Activated CD4-positive, alpha-beta T cell treated with anti-CD3 and anti-CD28 coated beads, Interleukin-2, amount 50 U/mL, for 48 hours (primary cell): ENCODE measurements at regions not wholly inside any gene's neighbourhood (a gene's known extent, or its start where the extent isn't known, plus 50 kb on each side); places are given as distances from the start of the nearest gene placed in this dataset.
"Not testable (repeated sequence)": the region's sequence is repeated elsewhere in the genome, so short reads cannot be mapped to it uniquely, and the experiment has no call there.

Source experiments
- DNase-seq, 2 experiments: peaks; one replicate each; pipeline ENCODE4 v3.0.0-alpha.2; 2020

DNA sequence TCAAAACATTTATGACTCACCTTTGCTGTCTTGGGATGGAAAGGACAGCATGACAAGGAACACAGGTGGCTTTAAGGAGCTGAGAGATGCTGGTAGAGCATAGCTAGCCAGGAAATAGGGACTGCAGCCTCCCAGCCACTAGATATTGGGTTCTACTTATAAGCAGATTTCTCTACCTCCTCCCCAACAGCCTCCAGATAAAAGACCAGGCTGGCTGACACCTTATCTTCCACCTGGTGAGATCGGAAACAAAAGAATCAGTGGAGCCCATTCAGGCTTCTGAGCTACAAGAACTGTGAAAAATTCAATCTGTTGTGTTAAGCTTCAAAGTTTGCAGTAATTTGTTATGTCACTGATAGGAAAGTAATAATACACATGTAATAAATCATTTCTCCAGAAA lies 1278.5 kb upstream of the ZEB2 start:
- DNase-seq: no peak

DNA sequence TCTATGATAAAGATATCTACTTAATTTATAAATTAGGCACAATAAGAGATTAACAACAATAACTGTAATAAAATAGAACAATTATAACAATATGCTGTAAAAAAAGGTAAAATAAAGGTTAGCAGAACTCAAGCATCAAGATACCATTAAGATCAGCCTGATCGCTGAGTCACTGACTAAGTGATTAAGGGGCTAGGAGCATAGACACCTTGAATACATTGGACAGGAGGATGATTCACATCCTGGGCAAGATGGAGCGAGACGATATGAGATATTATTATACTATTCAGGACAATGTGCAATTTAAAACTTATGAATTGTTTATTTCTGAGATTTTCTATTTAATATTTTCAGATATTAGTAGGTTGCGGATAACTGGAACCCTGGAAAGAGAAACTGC lies 1277.8 kb upstream of the ZEB2 start:
- DNase-seq: no peak

DNA sequence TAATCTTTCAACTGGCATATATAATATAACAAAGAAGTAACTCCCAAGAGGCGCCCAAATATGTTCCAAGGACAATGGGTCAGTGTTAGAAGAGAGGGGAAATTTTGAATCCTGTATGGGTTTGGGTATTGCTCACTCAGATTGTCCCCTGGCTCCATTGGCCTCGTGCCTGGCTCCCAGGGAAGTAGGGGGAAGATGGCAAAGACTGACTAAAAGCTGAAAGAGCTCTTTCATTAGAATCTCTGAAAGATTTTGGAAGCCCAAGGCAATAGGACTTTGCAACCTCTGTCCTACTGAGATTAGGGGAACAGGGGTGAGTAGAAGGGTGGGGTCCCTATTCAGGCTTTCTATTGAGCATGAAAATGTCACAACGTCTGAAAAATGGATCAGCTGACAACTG lies 1272.8 kb upstream of the ZEB2 start:
- DNase-seq: no peak

DNA sequence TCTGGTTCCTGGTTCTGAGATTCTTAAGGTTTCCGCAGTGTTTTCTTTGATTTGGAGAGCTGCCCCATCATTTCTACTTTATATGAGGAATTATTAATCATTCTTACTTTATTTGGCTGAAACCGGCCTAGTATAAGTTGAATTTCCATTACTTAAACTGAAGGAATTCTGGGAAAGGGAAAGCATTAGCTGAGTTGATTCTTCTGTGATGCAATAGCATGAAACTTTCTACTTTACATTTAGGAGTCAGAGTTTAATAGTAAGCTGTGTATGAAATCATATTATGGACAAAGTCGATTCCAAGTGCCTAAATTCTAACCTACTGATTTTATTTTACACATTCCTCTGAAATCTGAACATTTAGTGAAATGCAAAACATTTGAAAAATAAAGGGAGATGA lies 1269.7 kb upstream of the ZEB2 start:
- DNase-seq: no peak

DNA sequence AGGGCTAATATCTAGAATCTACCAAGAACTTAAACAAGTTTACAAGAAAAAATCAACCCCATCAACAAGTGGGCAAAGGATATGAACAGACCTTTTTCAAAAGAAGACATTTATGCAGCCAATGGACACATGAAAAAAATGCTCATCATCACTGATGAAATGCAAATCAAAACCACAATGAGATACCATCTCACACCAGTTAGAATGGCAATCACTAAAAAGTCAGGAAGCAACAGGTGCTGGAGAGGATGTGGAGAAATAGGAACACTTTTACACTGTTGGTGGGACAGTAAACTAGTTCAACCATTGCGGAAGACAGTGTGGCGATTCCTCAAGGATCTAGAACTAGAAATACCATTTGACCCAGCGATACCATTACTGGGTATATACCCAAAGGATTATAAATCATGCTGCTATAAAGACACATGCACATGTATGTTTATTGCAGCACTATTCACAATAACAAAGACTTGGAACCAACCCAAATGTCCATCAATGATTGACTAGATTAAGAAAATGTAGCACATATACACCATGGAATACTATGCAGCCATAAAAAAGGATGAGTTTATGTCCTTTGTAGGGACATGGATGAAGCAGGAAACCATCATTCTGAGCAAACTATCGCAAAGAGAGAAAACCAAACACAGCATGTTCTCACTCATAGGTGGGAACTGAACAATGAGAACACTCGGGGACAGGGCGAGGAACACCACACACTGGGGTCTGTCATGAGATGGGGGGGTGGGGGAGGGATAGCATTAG lies 1267.9 kb upstream of the ZEB2 start:
- DNase-seq: not testable (repeated sequence)

DNA sequence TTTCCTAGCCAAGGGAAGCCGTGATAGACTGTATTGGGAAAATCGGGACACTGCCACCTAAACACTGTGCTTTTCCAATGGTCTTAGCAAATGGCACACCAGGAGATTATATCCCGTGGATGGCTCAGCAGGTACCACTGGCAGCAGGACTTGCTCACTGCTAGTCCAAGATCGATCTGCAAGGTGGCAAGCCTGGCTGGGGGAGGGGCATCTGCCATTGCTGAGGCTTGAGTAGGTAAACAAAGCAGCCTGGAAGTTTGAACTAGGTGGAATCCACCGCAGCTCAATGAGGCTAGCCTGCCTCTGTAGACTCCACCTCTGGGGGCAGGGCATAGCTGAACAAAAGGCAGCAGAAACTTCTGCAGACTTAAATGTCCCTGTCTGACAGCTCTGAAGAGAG lies 1262.7 kb upstream of the ZEB2 start:
- not testable (repeated sequence) for DNase-seq

DNA sequence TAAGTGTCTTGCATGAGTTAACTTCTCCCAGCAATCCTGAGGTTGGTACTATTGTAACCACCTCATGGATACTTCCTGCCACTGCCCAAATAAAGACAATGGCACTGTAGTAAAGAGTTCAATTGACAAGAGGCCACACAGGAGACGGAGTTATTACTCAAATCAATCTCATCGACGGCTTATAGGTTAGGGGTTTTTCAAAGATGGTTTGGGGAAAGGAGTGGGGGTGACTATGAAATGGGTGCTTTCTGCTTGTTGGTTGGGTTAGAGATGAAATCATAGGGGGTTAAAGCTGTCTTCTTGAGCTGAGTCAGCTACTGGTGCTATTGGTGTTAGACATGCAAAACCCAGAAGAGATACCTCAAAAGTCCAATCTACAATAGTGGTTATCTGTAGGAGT lies 1258.0 kb upstream of the ZEB2 start:
- no peak for DNase-seq

DNA sequence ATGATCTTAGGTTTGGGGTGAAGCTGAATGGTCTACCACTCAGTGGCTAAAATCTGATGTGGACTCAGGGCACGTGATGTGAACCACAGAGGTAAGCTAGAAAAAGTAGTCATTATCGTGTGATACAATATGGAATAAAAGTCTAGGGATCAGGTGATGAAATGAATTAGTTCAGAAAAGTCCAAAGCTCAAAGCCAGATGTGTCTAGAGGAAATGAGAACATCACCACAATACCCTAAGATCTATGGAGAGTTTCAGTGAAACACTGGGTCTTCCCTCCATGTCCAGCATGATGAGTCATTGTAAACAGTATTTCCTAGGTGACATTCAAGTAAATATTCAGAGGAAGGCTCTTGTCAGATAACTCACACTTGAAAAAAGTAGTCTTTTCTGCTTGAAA lies 1257.4 kb upstream of the ZEB2 start:
- DNase-seq: no peak

DNA sequence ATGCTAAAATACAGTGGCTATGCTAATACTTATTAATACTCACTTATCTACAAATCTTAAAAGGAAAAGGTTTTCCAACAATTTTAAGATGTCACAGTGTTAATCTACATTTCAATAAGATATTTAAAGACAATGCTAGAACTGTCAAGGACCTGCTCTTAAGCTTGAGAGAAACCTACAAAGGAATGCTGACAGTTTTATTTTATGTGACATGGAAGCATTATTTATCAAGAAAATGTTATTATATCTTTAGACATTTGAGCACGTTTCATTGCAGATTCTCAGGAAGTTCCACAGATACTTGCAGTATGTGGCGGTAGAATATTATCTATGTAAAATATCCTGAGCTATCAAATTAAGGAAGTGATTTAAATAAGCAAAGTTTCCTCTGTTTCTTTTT lies 1255.7 kb upstream of the ZEB2 start:
- DNase-seq: no peak

DNA sequence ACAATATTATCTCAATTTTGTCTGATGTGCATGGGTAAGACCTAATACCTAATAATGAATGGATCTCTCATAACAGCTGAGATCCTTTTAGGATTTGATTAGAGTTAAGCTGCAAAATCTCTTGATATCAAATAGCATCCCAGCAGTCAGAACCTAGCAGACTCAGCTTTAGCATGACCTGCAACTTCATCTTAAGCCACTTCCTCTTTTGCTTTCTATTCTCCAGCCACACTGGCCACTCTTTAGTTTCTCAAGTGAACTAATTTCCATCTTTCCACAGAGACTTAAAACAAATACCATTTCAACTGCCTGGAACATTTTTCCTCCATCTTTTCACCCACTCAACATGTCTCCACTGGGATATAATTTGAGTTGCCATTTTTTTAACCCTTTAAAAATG lies 1251.6 kb upstream of the ZEB2 start:
- no peak for DNase-seq

DNA sequence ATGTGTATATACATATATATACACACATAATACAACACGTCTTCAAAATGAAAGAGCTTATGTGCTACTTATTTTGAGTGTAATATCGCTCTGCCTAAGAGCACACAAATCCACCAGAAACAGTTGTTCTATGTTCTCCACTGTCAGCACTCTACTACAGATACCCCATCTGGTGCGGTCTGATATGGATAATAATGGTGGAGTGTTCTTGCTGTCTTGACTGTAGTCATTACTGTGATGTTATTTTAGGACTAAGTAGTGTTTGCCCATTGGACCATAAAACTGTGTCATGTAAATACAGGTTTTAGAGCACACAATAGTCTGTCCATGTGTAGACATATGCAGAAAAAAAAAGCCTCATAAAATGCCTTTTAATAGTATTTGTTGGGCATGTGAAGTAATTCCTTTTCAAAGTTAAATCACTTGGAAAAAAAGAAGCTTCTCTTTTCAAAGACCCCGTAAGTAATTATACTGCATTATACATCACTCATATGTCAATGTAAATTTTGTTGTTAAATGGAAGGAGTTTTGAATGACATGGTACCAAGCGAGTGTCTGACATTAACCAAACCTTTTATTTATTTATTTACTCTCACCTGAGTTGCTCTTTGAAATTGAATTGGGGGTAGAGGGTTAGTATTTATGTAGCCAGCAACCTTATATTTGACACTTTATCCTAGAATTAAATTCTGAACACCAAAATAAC lies 1249.2 kb upstream of the ZEB2 start:
- no peak for DNase-seq

DNA sequence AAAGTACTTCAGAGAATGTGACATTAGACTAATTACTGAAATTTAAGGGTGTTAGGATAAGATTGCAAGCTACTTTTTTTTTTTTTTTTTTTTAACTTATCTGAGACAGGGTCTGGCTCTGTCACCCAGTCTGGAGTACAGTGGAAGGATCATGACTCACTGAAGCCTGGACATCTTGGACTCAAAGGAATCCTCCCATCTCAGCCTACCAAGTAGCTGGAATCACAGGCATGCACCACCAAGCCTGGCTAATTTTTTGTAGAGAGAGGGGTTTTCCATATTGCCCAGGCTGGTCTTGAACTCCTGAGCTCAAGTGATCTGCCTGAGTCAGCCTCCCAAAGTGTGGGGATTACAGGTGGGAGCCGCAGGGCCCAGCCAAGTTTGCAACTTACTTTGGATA lies 1246.0 kb upstream of the ZEB2 start:
- no peak for DNase-seq

DNA sequence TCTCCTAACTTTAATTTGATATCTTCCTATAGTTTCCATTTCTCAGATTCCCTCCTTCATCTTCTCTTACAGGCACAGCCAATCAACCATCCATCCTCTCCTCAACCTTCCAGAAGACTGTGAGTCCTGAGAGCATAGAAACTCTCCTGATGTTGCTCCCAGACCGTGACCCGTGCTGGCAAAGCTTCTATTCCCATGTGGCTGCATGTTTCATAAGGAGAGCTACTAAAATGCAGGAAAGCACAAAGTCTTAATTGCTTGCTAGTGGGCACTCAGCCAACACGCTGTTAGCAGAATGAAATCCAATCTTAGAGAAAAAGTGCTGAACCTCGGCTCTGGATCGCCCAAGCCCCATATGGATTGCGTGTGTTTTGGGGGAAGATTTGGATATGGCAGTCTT lies 1244.7 kb upstream of the ZEB2 start:
- DNase-seq: no peak

DNA sequence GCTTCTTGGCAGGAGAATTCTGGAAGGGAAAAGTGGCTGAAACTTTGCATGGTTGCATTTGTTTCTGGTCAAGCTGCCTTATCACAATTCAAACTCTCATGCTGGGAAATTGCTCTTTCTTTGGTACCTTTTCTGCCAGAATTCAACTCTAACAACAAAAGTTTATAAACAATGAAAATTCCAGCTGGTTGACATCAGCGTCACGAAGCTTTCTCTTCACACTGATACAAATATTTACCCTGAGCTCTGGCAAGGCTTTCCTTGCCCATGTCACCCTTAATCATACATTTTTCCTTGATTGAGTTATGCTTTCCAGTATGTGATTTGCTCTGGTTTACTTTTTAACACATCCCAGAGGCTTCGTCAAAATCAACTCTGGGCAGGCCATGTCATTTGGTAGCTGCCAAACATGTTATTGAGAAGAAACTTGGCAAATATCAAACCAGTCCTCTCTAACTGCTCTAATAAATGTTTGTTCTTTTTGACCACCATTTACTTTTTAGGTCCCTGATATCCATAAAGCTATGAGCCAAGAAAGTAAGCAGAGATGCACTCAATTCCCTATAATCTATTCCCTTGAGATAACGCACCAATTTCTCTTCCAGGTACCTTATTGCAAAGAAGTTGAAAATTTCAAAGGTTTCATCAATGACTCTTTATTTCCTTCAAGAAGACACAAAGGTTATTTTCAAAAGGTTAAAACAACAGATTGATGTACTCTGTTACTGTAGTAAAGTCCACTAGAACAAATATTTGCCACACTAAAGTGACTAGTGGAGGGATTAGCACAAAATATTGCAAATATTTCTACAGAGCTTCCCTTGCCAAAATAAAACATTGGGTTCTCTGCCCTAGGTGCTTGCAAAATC lies 1241.1 kb upstream of the ZEB2 start:
- no peak for DNase-seq

DNA sequence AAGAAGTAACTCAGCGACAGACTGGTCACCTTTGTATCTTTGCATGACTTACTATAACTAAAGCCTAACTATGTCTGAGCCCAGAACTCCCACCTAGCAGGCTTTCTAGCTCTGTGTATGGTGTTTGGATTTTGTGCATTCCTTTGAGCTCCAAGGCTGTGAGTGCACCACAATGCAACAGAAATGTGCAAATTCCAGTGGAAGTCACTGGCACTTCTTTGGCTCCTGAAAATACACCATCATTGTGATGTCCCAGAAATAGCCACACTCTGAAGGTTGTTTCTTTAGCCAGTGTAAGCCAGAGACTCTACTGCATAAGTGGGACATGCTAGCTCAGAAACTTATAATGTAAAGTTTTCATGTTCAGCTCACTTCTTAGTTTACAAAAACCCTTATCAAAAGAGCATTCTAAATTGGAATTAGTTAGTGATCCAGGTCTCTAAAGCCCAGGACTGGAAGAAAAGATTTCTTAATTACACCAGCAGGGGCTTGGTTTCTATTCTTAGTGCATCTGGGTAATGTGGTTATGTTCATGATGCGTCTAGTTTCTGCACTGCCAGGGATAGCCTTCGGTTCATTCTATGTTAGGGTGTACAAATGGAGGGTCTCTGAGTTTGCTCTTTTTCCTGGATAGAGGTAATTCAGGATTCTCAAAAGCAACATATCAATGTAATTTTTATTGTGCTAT lies 1239.5 kb upstream of the ZEB2 start:
- no peak for DNase-seq

DNA sequence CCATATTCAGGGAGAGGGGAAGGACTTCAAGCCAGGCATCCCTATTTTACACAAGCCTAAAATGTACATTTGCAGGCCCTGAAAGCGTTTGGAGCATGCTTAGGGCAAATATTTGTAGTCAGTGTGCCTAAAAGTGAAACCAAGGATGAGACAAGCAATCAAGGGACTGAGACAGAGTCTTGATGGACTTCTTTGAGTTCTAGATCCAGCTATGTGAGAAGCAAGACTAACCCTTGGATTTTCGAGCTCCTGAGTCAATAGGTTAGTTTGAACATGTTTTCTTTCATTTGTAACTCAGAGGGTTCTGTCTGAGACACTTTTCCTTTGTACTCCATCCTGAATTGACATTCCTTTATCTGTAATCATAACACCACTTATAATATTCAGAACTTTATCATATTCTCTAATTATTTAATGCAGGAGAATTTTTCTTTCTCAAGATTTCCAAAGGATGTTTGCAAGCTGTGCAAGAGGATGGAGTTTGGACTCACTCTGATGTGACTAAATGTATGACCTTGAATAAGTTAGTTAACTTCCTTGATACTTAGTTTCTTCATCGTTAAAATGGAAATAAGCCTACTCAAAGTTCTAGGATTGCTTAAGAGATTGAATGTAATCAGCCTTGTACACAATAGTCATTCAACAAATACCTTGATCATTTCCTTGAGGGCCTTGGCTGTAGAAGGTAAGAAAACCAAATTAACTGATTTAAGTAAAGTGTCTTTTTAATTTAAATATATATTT lies 1237.8 kb upstream of the ZEB2 start:
- DNase-seq: no peak

DNA sequence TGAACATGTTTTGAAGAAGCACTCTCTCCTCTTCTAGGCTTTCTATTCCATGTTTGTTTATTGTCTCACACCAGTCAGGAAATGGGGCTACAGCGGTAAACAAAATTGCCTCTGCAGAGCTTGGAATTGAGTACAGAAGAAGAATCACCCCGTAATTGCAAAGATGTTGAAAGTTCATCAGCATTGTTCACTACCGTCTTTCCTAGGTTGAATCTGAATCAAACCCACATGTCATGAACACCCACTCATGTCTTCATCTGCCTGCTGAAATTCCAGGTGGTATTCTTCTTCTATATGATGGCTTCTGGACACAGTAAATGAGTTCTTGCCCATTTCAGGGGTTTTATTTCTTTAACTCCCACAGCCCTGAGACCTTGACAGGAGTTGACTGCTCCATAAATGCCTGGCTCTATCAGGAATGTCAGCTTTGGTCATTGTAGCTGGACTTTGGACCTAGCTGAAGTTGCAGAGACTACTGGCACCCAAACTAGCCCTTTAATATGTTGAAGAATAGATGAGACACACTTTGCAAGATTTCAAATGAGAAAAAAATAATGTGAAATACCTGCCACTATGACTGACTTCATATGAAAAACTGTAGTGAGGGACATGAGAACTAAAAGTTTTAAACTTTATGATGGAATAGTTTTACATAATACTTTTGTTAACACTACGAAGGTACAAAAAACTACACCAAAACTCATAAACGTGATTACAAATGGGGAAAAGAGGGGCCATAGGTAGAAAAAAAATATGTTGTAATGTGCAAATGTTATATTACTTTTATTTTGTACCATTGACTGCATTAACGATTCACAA lies 1235.3 kb upstream of the ZEB2 start:
- DNase-seq: no peak

DNA sequence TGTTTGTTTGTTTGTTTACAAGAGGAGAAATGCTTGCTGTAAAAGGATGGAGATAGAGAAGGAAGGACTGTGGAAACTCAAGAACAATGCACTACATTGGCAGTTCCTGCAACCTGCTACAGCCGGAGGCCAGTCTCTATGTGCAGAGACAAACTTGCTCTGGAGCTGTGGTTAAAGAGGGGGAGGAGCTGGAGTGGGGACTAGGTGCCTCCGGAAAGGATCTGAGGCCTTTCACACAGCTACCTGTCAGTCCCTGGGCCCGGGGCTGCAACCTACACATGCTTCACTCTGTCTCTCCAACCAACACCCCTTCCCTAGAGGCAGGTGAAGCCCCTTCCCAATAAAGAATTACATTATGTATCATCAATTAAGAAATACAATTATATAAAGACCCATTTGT lies 1234.0 kb upstream of the ZEB2 start:
- DNase-seq: no peak

DNA sequence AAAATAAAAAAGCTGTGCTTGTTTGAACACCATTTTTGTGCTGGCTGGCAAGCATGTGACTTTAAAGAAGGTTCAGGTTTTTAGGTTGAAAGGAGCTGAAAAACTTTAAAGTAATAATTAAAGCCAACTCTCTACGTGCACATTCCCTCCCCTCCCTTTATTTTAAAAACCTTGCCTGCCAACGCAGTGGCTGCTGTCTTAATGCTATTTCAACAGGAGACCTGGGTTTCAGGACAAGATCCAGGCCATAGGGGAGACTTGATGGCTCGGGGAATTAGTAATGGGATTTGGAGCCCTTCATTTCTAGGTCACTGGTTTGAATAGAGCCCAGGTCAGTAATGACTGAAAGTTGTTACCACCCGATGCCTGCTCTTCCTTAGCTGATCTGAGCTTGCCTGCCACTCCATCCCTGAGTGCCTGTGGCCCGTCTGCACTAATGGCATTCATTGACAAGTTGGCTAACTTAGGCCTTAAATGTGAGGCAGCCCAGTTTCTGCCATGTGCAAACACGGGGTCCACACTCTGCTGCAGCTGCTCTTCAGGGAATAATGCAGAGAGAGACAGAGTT lies 1233.2 kb upstream of the ZEB2 start:
- no peak for DNase-seq

DNA sequence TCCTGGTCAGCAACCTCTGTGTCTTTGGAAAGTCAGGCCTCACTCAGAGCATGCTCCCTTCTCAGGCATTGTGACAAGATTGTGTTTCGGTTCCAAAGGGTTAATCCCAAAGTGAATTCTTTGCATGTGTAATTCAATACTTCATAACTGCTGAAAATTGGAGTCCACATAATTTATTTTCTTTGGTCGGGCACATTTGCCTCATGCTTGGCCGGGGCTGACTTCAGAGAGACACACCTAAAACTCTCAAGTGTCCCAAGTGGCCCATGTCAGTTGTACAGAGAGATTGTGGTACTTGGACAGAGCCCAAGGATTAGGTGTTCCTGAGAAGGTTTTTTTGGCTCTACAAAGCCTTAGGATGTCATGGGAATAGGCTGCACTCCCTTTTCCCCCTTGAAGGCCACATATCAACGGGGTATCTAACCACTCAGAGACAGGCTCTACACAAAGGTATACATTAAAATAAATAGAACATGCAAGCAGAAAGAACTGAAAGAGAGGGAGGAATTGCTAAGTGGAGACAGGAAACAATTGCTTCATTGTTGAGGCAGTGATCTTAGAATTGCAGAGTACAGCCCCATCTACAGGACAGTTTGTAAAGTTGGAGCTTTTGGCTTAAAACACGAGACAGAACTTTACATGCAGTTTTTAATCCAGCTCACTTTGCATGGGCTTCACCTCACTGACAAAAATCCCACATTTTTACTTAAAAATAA lies 1232.3 kb upstream of the ZEB2 start:
- DNase-seq: no peak

DNA sequence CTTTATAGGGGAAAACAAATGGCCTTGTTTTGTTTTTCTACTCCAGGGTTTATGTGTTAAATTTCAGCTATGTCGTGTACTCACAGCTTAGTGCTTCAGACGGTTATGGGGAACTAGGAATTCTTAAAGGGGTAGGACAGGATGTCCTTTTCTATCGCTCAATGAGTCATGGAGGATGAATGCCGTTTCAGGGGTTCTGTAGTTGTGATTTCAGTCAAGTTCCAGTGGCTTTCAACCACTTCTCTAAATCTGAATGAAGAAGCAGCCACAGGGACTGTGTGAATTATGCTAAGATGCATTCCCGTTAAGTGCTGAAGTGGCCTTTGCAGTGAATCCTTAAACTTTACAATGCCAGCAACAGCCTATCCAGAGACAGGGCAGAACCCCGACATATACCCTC lies 1231.7 kb upstream of the ZEB2 start:
- no peak for DNase-seq
